Esophagus muscularis mucosa (tissue), 3 donors: ENCODE measurements at regions not wholly inside any gene's neighbourhood (a gene's known extent, or its start where the extent isn't known, plus 50 kb on each side); places are given as distances from the start of the nearest gene placed in this dataset.

Experiments used
- POLR2A ChIP-seq: fragments of 450-650 bp; IDR thresholded peaks from one replicate; pipeline ENCODE4 v1.6.1; 2017; ENCODE audit warnings: antibody characterized with exemption, moderate library complexity, mild to moderate bottlenecking, low read depth
- POLR2AphosphoS5 ChIP-seq, 2 donors: sonication (generic); formaldehyde crosslinking; IDR thresholded peaks; one replicate each; pipeline ENCODE4 v1.6.1; 2017; ENCODE audit warnings: antibody characterized with exemption in 2 of 2
- TF ChIP-seq, protein P1 (sequence below), 3 experiments: fragments of 200-600 bp in 2 of 3; fragments of 450-650 bp in 1 of 3; sonication (generic) in 2 of 3; IDR thresholded peaks; one replicate each; pipeline ENCODE4 v1.5.1; 2017 to 2019; ENCODE audit warnings: antibody characterized with exemption in 3 of 3, mild to moderate bottlenecking in 2 of 3, moderate library complexity in 1 of 3

DNA sequence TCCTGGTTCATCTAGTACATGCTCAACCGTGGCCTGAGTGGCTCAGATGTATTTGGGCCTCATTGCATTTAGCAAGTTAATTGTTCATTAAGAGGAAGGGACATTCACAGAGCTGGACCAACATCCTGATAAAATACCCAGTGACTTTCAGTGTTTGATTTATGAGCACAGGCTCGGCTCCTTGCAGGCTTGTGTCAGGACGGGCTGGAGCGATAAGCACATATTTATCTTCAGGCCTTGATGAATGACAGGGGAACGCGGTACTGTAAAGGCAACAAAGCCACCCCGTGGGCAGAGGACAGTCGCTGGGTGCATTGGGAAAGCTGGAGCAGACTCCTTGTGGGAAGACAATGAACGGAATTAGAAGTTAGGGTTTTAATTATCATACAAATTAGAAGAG is 548.6 kb upstream of the HS6ST1 start:
- TF ChIP-seq, protein P1, sequence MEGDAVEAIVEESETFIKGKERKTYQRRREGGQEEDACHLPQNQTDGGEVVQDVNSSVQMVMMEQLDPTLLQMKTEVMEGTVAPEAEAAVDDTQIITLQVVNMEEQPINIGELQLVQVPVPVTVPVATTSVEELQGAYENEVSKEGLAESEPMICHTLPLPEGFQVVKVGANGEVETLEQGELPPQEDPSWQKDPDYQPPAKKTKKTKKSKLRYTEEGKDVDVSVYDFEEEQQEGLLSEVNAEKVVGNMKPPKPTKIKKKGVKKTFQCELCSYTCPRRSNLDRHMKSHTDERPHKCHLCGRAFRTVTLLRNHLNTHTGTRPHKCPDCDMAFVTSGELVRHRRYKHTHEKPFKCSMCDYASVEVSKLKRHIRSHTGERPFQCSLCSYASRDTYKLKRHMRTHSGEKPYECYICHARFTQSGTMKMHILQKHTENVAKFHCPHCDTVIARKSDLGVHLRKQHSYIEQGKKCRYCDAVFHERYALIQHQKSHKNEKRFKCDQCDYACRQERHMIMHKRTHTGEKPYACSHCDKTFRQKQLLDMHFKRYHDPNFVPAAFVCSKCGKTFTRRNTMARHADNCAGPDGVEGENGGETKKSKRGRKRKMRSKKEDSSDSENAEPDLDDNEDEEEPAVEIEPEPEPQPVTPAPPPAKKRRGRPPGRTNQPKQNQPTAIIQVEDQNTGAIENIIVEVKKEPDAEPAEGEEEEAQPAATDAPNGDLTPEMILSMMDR (IDR thresholded peaks at IDR 0.05), result no peak
- no peak for TF ChIP-seq POLR2A
- TF ChIP-seq POLR2AphosphoS5 (IDR thresholded peaks at IDR 0.05), result no peak
